Right kidney (tissue), 1 donor: ENCODE measurements at regions not wholly inside any gene's neighbourhood (a gene's known extent, or its start where the extent isn't known, plus 50 kb on each side); places are given as distances from the start of the nearest gene placed in this dataset.
"Not testable (repeated sequence)": the region's sequence is repeated elsewhere in the genome, so short reads cannot be mapped to it uniquely, and the experiment has no call there.

Experiments
- DNase-seq: peaks from one replicate; pipeline ENCODE4 v3.0.0-alpha.2; 2016

DNA sequence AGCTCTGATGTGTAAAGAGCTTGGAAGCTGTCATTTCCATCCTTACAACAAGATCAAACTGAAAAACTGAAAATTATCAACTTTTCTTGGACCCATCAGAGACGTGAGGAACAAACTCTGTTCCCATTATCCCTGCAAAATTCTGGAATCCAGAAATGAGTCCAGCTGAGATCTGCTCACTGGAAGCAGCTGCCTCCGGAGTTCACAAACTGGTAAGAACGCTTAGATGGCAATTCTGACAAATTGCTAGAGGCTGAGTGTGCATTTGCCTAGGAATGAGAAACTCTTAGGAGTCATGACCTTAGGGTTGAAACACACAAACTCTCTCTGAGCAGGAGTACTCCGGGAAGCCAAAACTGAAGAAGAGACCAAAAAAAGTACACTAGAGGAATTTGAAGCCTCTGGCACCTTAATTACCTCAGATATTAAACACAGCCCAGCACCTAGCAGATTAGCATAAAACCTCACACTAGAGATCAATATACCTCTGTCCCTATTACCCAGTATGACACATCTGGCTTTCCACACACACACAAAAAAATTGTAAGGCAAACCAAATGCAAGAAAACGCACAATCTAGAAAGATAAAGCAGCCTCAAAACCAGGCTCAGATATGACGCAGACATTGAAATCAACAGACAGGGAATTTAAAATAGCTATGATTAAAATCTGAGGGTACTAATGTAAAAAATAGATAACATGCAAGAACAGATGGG lies 233.5 kb upstream of the SGK1 start:
- no peak for DNase-seq

DNA sequence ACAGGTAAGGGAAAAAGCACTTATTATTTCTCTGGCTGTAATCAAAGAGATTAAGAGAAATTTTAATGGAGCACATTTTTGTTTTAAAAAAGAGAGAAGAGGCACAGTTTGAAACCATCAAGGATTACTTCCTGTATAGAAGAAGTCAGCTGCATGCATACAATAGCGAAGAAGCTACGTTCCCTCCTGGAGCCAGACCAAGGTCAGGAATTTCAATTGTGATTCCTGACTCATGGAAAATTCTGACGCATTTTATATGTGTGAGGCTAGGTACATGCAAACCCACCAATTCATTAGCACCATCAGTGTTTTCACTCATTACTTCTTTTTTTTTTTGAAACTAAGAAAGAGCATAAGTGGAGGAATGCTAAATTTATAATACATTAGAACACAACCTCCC lies 232.7 kb upstream of the SGK1 start:
- DNase-seq: no peak

DNA sequence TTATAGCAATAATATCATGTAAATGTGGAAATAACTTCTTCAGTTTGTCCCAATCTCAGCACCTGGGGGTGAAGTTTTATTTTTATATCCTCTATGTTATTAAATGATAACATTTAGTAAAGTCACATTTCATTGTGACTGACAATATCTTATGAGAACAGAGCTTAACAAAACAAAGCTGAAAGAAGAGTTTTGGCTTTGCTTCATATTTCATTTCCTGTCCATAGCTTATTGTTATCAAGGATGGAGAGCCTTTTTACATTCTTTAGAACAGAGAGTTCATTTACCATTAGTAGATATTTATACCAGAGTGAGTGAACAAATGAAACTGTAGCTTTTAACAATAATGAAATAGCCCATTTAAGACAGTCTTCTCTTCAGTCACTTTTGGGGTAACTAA lies 231.9 kb upstream of the SGK1 start:
- DNase-seq: no peak

DNA sequence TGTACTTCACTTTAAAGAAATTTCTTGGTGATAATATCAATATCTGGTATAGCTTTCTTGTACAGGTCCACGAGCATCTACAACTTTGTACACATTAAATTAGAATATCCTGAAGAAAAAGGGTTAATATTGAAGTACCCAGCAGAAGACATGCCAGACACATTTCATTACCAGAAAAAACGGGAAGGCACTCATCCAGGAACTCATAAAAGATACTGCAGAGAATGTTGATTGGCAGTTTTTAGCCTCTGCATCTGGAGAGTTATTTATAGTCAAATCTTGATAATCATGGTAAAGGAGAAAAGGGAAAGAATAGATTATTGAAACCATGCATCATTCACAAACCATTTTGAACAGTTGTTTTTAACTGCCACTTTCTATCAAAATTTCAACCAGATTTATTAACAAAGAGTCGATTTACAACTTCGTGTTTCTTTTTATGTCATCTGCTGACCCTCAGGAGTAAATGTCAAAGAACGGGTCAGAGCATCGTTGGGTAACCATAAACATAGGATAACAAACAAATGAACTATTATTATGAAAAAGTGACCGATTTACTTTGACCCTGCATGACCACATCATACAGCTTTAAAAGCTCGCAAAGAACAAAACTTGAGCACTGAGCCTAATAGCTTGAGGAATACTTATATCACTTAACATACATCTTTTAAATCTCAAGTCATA lies 229.2 kb upstream of the SGK1 start:
- no peak for DNase-seq

DNA sequence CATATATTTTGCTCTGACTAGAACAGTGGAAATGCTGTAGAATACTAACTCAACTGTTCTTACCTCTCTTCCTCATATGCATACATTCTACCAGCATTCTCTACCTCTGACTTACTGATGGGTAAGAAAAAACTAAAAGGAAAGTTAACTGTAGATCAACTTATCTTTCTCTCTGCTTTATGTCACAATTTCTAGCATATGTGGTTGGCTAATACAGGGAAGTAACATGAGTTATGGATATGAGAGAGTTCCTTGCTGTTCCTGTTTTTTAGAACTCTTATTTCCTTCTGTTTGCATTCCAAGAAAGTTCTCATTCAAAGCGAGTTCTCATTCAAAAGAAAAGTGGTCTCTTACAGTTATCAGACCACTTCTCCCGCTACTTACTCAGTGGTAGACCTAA lies 226.8 kb upstream of the SGK1 start:
- DNase-seq: no peak

DNA sequence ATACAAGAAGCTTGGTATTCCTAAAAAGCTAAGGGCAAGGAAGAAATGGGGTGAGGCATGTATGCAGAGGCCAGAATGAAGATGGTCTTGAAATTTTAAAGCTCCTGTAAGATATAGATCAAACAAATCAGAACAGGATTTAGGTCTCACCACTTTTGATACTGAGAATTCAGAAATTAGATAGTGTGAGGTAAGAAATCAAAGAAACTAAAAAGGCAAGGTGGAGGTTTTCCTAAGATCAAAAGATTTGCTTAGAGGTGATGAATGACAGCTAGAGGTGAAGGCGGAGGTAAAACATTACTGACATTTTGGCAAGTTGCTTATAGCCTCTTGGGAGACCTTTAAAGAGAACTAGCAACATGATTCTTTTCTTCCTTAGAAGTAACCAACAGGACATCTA lies 225.2 kb upstream of the SGK1 start:
- DNase-seq: no peak

DNA sequence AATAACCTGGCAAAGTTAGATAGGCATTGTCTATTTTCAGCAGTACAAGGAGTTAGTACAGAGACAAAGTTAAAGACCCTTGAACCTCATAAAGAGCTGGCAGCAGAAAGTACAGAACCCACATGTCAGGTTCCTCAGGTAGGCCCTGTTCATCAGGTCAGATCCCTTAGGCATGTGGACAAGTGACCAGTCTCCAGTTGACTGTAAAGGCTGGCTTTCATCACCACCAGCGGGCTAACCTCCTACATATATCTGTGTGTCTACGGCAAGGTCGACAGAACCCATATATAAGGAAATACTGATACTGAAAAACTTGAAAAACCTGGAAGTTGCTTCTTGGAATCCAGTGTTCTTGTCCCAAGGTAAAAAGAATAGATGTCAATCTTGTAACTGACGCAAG lies 223.1 kb upstream of the SGK1 start:
- DNase-seq: no peak

DNA sequence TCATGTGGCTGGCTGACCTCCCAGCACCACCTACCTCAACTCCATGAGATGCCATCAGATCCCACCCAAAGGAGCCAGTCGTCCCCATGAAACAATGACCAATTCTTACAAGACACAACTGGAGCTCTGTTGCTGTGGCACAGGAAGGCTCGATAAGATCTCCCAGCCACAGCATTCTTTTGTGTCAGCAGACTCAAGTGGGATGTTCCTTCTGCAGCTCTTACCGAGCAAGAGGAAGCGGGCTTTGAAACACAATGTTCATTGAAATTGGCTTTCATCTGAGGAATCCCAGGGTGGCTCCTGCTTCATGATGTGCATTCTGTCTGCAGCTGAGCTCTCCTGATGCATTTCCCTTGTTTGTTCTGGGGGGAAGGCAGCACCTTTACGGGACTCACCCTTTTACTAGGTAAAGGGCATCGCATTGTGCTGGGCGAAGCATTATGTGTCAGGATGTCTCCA lies 222.0 kb upstream of the SGK1 start:
- DNase-seq: no peak

DNA sequence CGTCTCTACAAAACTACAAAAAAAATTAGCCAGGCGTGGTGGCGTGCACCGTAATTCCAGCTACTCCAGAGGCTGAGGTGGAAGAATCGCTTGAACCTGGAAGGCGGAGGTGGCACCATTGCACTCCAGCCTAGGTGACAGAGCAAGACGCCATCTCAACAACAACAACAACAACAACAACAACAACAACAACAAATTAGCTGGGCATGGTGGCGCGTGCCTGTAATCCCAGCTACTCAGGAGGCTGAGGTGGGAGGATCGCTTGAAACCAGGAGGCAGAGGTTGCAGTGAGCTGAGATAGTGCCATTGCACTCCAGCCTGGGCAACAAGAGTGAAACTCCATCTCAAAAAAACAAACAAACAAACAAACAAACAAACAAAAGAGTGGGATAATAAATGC lies 219.9 kb upstream of the SGK1 start:
- not testable (repeated sequence) for DNase-seq

DNA sequence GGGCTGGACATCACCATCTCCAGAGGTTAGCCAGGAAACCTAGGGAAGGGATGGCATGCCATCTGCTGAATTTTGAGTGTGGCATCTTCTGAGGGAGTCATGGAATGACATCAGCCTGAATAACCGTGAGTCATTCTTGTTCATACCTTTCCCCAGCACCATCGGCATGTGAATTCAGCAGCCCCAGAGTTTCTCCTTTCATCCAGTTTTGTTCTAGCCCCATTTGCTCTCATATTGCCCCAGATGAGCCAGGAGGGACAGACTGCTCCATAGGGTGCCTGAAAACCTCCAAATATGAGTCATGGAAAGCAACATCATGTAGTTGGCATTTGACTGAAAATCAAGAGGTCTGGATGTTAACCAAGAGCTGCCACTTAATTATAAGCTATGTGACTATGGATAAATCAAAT lies 219.2 kb upstream of the SGK1 start:
- no peak for DNase-seq

DNA sequence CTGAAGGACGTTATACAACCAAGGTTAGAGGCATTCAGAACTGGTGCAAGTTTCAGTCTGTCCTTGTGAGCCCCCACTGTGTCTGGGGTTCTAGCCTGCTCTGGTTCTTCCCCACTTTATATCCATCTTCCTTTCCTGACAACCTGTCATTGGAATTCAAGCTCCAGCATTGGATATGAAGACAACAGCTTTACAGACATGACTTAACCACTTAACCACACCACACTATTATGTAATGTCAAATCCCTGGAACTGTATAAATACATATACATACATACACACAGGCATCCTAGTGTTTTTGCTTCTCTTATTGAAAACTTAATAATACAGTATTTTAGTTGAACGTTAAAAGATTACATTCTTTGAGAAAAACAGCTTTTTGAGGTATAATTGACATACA lies 217.9 kb upstream of the SGK1 start:
- DNase-seq: no peak

DNA sequence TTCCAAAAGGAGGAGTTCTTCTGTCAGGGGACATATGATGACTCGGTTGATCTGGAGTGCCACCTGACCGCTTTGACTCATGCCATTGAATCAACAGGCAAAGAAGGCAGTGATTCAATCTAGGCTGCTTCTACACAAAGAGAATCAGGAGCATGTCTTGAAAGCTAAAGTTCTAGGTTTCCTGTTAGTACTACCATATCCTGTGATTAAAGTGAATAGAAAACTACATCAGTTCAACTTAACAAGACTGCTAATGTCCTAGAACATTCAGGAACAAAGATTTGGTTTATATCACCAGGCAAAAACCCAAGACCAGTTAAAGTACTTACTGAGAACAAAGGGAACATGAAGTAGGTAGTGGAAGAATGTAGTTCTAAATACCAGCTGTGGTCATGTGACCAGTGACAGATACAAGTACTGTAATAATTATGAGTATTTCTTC lies 216.8 kb upstream of the SGK1 start:
- no peak for DNase-seq

DNA sequence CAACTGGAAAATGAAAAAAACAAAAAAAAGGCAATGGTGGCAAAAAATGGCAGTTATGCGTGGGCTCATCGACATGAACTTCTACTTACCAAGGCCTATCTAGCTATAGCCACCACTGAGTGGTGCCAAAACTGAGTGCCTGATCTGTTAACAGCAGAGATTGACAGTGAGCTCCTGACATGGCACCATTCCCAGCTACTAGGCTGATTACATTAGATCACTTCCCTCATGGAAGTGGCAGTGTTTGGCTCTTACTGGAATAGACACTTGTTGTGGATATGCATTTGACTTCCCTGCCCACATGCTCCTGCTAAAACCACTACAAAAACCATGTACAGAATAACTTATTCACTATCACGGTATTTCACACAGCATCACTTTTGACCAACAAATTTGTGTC lies 216.1 kb upstream of the SGK1 start:
- DNase-seq: no peak

DNA sequence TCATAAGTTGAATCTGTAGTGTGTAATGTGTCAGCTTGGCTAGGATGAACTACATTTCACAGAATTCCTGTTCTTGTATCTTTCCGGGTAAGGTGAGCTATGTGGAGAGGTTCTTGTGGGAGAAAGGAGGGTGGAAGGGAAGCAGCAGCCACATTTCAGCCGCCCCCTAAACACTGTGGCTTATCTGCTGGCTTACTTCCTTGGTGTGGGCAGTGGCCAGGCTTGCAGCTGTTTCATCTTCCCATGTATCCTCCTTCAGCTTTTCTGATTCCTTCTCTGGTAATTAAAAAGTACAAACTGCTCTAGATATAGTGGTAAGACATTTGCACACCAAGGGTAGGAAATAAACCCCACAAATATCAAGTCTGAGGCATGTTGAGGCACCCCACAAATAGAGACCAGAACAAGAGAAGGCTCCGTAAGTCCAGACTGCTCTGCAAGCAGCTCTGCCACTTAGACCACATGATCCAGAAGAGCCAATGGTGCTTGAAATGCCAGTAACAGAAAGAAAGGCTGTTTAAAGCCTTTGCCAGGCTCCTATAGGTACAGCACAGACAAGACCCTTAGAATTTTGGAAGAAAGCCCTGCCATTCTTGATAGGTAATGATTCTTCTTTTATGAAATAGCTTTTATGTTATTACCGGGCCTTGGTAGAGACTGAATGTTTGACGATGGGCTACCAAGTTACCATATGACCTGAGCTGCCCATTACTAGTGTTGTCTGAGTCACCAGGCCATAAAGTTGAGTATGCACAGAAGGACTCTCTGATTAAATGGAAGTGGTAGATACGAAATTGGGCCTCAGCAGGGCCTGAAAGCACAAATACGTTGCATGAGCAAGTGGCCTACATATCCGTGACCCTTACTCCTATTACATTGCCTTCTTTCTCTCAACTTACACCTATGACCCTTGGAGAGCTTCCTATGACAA lies 215.0 kb upstream of the SGK1 start:
- no peak for DNase-seq

DNA sequence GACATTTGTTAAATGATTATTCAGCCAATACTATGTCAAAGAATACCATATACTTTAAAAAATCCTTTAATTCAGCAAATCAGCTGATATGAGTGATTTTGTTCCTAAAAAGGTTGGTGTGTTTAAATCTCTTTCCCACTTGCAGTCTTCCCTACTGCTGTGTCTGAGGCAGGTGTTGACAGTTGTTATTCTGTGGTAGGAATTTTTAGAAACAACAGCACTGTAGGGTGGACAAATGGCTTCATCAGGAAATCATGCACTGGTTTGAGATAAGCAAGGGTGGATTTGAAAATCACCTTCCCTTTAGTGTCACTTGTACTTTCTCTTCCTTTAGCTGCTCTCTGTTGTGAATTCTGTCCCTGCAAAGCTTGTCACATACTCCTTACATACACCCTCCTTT lies 213.7 kb upstream of the SGK1 start:
- DNase-seq: no peak

DNA sequence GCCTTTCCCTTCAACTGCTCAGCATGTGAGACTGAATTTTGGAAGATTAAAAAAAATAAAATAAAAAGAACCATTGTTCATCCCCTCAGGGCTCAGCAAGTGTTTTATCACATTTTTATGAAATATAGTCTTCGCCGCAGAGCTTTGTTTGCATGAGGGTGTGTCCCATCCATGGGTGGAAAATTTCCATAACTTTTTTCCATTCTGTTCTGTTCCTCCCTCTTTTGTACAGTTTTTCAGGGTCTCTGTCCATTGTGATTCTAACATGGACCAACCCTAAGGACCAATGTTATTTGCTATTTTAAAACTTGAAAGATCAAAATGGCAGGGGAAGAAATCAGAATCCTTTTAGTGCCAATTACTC lies 213.3 kb upstream of the SGK1 start:
- no peak for DNase-seq

DNA sequence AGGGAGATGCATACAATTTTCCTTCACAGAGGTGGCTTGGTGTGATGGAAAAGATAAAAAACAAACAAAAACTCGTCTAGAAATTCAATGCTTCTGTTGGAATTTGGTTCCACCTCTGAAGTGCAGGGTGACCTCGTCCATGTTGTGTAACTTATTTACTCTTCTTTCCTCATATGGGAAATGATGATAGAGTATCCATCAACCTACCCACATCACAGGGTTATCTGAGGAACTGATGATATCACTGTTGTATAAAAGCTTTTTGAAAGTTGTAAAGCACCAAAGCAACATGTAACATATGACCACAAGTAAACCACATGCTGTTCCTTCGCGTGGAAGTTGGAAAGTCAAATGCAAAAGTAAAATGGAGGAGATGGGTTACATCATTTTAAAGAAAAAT lies 212.0 kb upstream of the SGK1 start:
- DNase-seq: no peak

DNA sequence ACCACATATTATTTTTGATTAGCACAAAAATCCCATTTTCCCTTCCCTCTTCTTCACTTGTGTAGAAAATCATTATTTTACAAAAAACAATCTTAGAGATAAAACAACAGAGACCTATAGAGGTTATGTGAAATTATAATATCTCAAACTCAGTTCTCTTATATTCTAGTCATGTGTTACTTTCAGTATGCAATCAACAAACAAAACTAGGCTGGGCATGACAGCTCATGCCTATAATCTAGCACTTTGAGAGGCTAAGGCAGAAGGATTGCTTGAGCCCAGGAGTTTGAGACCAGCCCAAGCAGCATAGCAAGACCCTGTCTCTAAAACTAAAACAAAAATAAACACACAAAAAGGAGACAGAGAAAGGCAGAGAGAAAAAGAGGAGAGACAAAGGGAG lies 211.4 kb upstream of the SGK1 start:
- no peak for DNase-seq

DNA sequence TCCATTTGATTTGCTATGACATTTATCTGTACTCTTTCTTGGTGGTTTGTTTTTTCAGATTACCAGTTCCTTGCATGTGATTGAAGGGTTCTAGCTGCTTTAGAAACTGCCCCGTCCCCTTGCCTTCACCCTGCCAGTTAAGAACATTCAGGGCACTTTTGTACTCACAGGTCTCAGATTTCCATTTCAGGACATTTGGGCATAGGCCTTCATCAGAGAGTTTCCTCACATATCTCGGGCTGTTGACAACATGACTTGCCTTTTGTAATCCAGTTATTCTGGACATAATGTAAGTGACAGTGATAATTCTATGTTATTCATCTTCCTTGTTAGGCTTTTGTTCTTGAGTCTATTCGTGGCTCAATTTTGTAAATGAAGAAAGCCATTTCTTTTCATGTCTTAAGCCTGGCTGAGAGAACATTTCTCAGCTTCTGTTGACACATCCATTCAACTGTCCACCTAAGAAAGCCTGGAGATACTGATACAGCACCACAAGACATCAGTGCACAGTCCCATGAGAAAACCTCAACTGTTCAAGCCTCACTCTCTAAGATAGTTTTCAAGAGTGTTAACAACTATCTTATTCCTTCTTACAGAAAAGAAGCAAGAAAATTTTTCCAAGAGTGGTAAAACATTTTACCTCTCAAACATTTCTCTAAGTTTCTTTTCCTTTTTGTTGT lies 209.3 kb upstream of the SGK1 start:
- DNase-seq: no peak

DNA sequence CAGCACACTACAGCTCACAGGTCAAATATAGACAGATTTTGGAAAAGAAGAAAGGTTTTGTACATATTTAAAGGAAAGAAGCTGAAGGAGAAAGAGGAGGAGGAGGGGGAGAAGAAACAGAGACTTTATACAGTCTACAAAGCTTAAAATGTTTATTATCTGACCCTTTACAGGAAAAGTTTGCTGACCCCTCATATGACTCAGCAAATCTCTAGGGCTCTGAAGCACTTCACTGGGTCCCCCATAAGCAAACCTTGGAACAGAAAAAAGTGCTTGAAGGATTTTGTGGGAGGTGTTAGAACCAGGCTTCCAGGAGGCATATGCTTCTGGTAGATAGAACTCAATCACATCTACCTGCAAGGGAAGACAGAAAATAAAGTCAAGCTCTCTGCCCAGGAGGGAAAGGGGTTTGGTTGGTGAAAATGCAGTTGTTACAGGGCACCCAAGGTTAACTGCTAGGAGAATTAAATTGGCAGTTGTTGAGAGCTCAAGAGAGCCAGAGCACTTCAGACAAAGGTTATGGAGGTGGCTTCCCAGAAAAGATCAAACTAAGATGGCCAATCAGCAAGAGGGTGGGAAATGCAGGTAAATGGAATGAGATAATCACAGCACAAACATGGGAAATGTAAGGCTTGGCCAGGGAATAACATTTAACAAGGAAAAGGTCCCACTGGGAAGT lies 207.4 kb upstream of the SGK1 start:
- DNase-seq: no peak

DNA sequence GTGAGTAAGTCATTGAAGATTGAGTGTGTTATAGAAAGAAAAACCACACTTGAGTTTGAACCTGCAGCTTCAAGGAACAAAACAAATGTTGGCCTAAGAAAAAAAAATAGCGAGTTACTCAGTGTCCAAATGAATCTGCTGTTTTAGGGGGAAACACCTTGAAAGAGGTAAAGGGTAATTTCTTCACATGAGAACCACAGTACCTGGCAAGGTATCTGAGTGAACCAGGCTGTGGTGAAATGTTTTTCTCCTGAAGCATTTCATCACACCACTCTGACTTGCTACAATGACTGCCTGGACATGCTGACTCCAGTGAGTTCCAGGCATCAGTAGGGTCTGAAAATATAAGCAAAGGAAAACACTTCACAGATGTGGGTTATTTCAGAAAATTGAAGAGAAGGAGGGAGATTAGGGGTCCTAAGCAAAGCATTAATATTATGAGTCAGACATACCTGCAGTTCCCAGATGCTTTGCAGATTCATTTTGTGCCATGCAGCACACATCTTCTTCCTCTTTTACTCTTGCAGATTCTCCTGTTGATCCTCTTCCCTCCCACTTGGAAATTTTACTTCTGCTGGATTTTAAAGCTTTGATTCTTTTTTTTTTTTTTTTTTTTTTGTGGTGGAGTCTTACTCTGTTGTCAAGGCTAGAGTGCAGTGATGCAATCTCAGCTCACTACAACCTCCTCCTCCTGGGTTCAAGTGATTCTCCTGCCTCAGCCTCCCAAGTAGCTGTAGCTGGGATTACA lies 206.2 kb upstream of the SGK1 start:
- DNase-seq: no peak
